Prostate gland (tissue), 2 donors: ENCODE measurements at regions not wholly inside any gene's neighbourhood (a gene's known extent, or its start where the extent isn't known, plus 50 kb on each side); places are given as distances from the start of the nearest gene placed in this dataset.

Source experiments
- DNase-seq: peaks from one replicate; pipeline ENCODE4 v3.0.0-alpha.2; 2019; ENCODE audit warnings: low spot score
- H3K27ac ChIP-seq, 2 donors: fragments of 200-600 bp; sonication (generic); 2 replicates each; pipeline ENCODE4 v1.5.1; 2017 to 2019
- H3K27me3 ChIP-seq: fragments of 200-600 bp; sonication (generic); replicated peaks from 2 replicates; pipeline ENCODE4 v1.5.1; 2019; ENCODE audit not compliant: insufficient read depth
- H3K36me3 ChIP-seq, 2 donors: fragments of 200-600 bp; sonication (generic); 1 replicate in 1 of 2; 2 replicates in 1 of 2; pipeline versions ENCODE4 v1.5.1 to v1.8.1; 2017 to 2019
- H3K4me1 ChIP-seq: fragments of 200-600 bp; sonication (generic); replicated peaks from 2 replicates; pipeline ENCODE4 v1.5.1; 2019
- H3K4me3 ChIP-seq, 2 donors: fragments of 200-600 bp; sonication (generic); 2 replicates each; pipeline ENCODE4 v1.5.1; 2017 to 2019
- H3K9me3 ChIP-seq: fragments of 200-600 bp; sonication (generic); 2 replicates; pipeline ENCODE4 v1.5.1; 2017
- POLR2A ChIP-seq: fragments of 450-650 bp; IDR thresholded peaks from one replicate; pipeline ENCODE4 v1.6.1; 2016; ENCODE audit warnings: antibody characterized with exemption, mild to moderate bottlenecking
- POLR2AphosphoS5 ChIP-seq: sonication (generic); formaldehyde crosslinking; IDR thresholded peaks from one replicate; pipeline ENCODE4 v1.6.1; 2017; ENCODE audit warnings: antibody characterized with exemption
- WGBS: methylation state at CpG from one replicate; pipeline ENCODE4 v1.1.5; 2018; 5-methylcytosine and 5-hydroxymethylcytosine counted together
- intact Hi-C: fragments of 100-400 bp; cut with DNase I; formaldehyde crosslinking; loops from one replicate; pipeline ENCODE4 v1.14.2; 2022
- TF ChIP-seq, protein P1 (sequence below), 4 experiments: fragments of 200-600 bp in 2 of 4; fragments of 450-650 bp in 2 of 4; sonication (generic) in 2 of 4; IDR thresholded peaks; 1 replicate in 3 of 4; 2 replicates in 1 of 4; pipeline ENCODE4 v1.5.1; 2016 to 2019; ENCODE audit warnings: antibody characterized with exemption in 4 of 4, mild to moderate bottlenecking in 2 of 4, moderate library complexity in 2 of 4

GRCh38 chr13:105758918-105759860 is 776.3 kb downstream of the EFNB2 start:
- no peaks in the 10 kb centered on the region for H3K9me3 ChIP-seq
- DNase-seq = no peak
- H3K27me3 ChIP-seq = no peaks in the 10 kb centered on the region
- H3K4me1 ChIP-seq = no peaks in the 10 kb centered on the region
- H3K4me3 ChIP-seq = no peak overlapping the region
- TF ChIP-seq POLR2A = no peak
- TF ChIP-seq, protein P1, sequence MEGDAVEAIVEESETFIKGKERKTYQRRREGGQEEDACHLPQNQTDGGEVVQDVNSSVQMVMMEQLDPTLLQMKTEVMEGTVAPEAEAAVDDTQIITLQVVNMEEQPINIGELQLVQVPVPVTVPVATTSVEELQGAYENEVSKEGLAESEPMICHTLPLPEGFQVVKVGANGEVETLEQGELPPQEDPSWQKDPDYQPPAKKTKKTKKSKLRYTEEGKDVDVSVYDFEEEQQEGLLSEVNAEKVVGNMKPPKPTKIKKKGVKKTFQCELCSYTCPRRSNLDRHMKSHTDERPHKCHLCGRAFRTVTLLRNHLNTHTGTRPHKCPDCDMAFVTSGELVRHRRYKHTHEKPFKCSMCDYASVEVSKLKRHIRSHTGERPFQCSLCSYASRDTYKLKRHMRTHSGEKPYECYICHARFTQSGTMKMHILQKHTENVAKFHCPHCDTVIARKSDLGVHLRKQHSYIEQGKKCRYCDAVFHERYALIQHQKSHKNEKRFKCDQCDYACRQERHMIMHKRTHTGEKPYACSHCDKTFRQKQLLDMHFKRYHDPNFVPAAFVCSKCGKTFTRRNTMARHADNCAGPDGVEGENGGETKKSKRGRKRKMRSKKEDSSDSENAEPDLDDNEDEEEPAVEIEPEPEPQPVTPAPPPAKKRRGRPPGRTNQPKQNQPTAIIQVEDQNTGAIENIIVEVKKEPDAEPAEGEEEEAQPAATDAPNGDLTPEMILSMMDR (IDR thresholded peaks at IDR 0.05) = no peak
- no peak for TF ChIP-seq POLR2AphosphoS5
- WGBS = 64% methylated on average over 6 of the region's 6 CpGs
- no peak overlapping the region for H3K27ac ChIP-seq
- intact Hi-C loops = no loop called here
- no peaks in the 10 kb centered on the region for H3K36me3 ChIP-seq

DNA sequence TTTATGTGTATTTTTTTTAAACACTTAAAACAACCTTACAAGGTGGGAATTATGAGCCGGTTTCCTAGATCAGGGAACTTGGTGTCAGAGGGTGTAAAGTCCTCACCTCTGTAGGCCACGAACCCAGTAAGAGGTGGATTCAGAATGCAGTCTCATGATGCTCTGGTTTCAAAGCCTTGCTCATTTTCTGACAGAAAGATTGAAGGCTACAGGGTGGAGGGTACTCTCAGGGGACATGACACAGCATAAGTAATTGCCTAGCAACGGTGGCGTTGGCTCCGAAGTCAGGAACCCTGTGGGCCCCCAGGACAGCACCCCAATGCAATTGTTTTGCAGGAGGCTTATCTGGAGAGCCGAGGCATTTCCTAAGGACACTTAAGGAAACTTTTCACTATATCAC is 794.7 kb downstream of the EFNB2 start:
- intact Hi-C loops = no loop called here
- TF ChIP-seq, protein P1 (IDR thresholded peaks at IDR 0.05) = no peak
- TF ChIP-seq POLR2AphosphoS5 = no peak
- TF ChIP-seq POLR2A = no peak
- WGBS = 54% methylated on average over 6 of the region's 6 CpGs
- Histone ChIP-seq H3K4me3 (no peak overlapping the region), H3K27me3 (no peaks in the 10 kb centered on the region), H3K9me3 (no peaks in the 10 kb centered on the region), H3K4me1 (no peaks in the 10 kb centered on the region), H3K36me3 (no peaks in the 10 kb centered on the region), H3K27ac (no peak overlapping the region)
- DNase-seq = no peak

- 98% methylated on average over 1 of the region's 1 CpG for WGBS
- Histone ChIP-seq H3K27me3 (no peaks in the 10 kb centered on the region), H3K9me3 (no peaks in the 10 kb centered on the region), H3K4me3 (no peak overlapping the region), H3K4me1 (no peaks in the 10 kb centered on the region), H3K27ac (no peak overlapping the region), H3K36me3 (no peaks in the 10 kb centered on the region)
- DNase-seq = no peak
- intact Hi-C loops = no loop called here
- TF ChIP-seq POLR2AphosphoS5 = no peak
- no peak for TF ChIP-seq POLR2A
- TF ChIP-seq, protein P1 (IDR thresholded peaks at IDR 0.05) = no peak
Observed at GRCh38 chr13:105737688-105738087, 797.8 kb downstream of the EFNB2 start.

DNA sequence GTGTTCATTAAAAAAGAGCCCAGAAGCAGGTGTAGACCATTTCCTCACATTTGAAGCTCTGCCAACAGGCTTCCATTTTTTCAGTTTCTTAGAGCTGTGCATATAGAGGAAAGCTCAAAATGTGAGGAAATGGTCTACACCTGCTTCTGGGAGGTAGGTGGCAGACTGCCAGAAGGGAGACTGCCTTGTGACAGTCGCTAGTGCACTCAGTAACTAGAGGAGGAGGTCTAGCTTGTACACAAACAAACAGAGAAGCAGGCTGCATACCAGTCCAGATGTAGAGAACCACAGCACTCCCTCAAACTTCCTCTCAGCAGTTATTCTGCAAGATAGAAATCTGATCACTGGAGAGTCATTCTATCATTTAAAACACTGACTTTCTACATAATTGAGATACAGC is 800.2 kb downstream of the EFNB2 start:
- no peak for TF ChIP-seq POLR2AphosphoS5
- TF ChIP-seq, protein P1 (IDR thresholded peaks at IDR 0.05) = no peak
- no peak for TF ChIP-seq POLR2A
- intact Hi-C loops = no loop called here
- Histone ChIP-seq H3K9me3 (no peaks in the 10 kb centered on the region), H3K27me3 (no peaks in the 10 kb centered on the region), H3K36me3 (no peaks in the 10 kb centered on the region), H3K4me1 (no peaks in the 10 kb centered on the region), H3K27ac (no peak overlapping the region), H3K4me3 (no peak overlapping the region)
- WGBS = 54% methylated on average over 1 of the region's 1 CpG
- no peak for DNase-seq
